ENCODE measurements at regions not wholly inside any gene's neighbourhood (a gene's known extent, or its start where the extent isn't known, plus 50 kb on each side); places are given as distances from the start of the nearest gene placed in this dataset.

GRCh38 chr2:145058457-145058856 lies 538.5 kb upstream of the ZEB2 start:
- Histone ChIP-seq H3K27ac (no peak overlapping the region), H3K4me1 (no peaks in the 10 kb centered on the region), H3K4me3 (no peak overlapping the region), H3K9me3 (no peaks in the 10 kb centered on the region), H3K36me3 (ENCODE audit: low read depth, missing control alignments) (no peaks in the 10 kb centered on the region), H3K27me3 (no peaks in the 10 kb centered on the region)
- TF ChIP-seq CTCF (IDR thresholded peaks at IDR 0.05) (no peak), POLR2A (IDR thresholded peaks at IDR 0.05) (no peak)
- intact Hi-C loops (cut with DNase I; ENCODE audit: low total_unique reads) = no loop called here
- 79 to 81% methylated on average over 1 of the region's 1 CpG for WGBS, 2 donors
- no peak for DNase-seq

GRCh38 chr2:145055651-145056050 lies 535.7 kb upstream of the ZEB2 start:
- DNase-seq = no peak

GRCh38 chr2:145050134-145050533 lies 530.2 kb upstream of the ZEB2 start:
- 87 to 100% methylated on average over 2 of the region's 2 CpGs for WGBS, 2 donors
- Histone ChIP-seq H3K36me3 (ENCODE audit: low read depth, missing control alignments) (no peaks in the 10 kb centered on the region), H3K27ac (no peak overlapping the region), H3K4me3 (no peak overlapping the region), H3K4me1 (no peaks in the 10 kb centered on the region), H3K27me3 (no peaks in the 10 kb centered on the region), H3K9me3 (no peaks in the 10 kb centered on the region)
- no peak for DNase-seq
- no peak for TF ChIP-seq CTCF (IDR thresholded peaks at IDR 0.05)
- no peak for TF ChIP-seq POLR2A (IDR thresholded peaks at IDR 0.05)
- intact Hi-C loops (cut with DNase I; ENCODE audit: low total_unique reads) = no loop called here

More at GRCh38 chr2:145055651-145056050, 535.7 kb upstream of the ZEB2 start:
- intact Hi-C loops (cut with DNase I; ENCODE audit: low total_unique reads) = no loop called here
- H3K27ac ChIP-seq = no peak overlapping the region
- no peaks in the 10 kb centered on the region for H3K9me3 ChIP-seq
- TF ChIP-seq POLR2A (IDR thresholded peaks at IDR 0.05) (no peak), CTCF (IDR thresholded peaks at IDR 0.05) (no peak)
- no peaks in the 10 kb centered on the region for H3K27me3 ChIP-seq
- H3K4me3 ChIP-seq = no peak overlapping the region
- no peaks in the 10 kb centered on the region for H3K4me1 ChIP-seq
- H3K36me3 ChIP-seq (ENCODE audit: low read depth, missing control alignments) = no peaks in the 10 kb centered on the region

- Histone ChIP-seq H3K27ac (no peak overlapping the region), H3K4me1 (no peaks in the 10 kb centered on the region), H3K27me3 (no peaks in the 10 kb centered on the region), H3K36me3 (ENCODE audit: low read depth, missing control alignments) (no peaks in the 10 kb centered on the region), H3K9me3 (no peaks in the 10 kb centered on the region), H3K4me3 (no peak overlapping the region)
- WGBS, 2 donors = 61 to 72% methylated on average over 3 of the region's 3 CpGs
- DNase-seq = no peak
- intact Hi-C loops (cut with DNase I; ENCODE audit: low total_unique reads) = no loop called here
- no peak for TF ChIP-seq POLR2A (IDR thresholded peaks at IDR 0.05)
- no peak for TF ChIP-seq CTCF (IDR thresholded peaks at IDR 0.05)
These were observed 529.6 kb upstream of the ZEB2 start for GRCh38 chr2:145049475-145049874.

- no peak for DNase-seq
- H3K27me3 ChIP-seq = no peaks in the 10 kb centered on the region
- 91 to 97% methylated on average over 1 of the region's 1 CpG for WGBS, 2 donors
- H3K4me3 ChIP-seq = no peak overlapping the region
- intact Hi-C loops (cut with DNase I; ENCODE audit: low total_unique reads) = no loop called here
- no peak overlapping the region for H3K27ac ChIP-seq
- TF ChIP-seq POLR2A (IDR thresholded peaks at IDR 0.05) = no peak
- TF ChIP-seq CTCF (IDR thresholded peaks at IDR 0.05) = no peak
- H3K4me1 ChIP-seq = no peaks in the 10 kb centered on the region
- no peaks in the 10 kb centered on the region for H3K36me3 ChIP-seq (ENCODE audit: low read depth, missing control alignments)
- no peaks in the 10 kb centered on the region for H3K9me3 ChIP-seq
These were observed 527.6 kb upstream of the ZEB2 start for GRCh38 chr2:145047554-145047953.

Data from testis (tissue), 2 donors.